T-helper 2 cell treated with Interferon-gamma antibody and Interleukin-4, amounts not matched to agents 5 μg/mL and 100 μg/mL, for 36 hours (primary cell): ENCODE measurements at regions not wholly inside any gene's neighbourhood (a gene's known extent, or its start where the extent isn't known, plus 50 kb on each side); places are given as distances from the start of the nearest gene placed in this dataset.

Source experiments
- DNase-seq: peaks from one replicate; pipeline ENCODE4 v3.0.0; 2021; ENCODE audit warnings: low spot score
- H3K27ac Mint-ChIP-seq: one replicate; pipeline ENCODE4 v1.8.0; 2021; ENCODE audit warnings: mild to moderate bottlenecking, mixed read lengths
- H3K27me3 Mint-ChIP-seq: one replicate; pipeline ENCODE4 v1.8.0; 2021; ENCODE audit warnings: low read depth, mixed read lengths
- H3K36me3 Mint-ChIP-seq: one replicate; pipeline ENCODE4 v1.8.0; 2021; ENCODE audit warnings: low read depth, mixed read lengths
- H3K4me1 Mint-ChIP-seq: one replicate; pipeline ENCODE4 v1.8.0; 2021; ENCODE audit warnings: low read depth, mixed read lengths
- H3K4me3 Mint-ChIP-seq: one replicate; pipeline ENCODE4 v1.8.0; 2022; ENCODE audit warnings: mild to moderate bottlenecking, moderate library complexity, mixed read lengths
- H3K9me3 Mint-ChIP-seq: one replicate; pipeline ENCODE4 v1.8.0; 2021; ENCODE audit warnings: mixed read lengths

DNA sequence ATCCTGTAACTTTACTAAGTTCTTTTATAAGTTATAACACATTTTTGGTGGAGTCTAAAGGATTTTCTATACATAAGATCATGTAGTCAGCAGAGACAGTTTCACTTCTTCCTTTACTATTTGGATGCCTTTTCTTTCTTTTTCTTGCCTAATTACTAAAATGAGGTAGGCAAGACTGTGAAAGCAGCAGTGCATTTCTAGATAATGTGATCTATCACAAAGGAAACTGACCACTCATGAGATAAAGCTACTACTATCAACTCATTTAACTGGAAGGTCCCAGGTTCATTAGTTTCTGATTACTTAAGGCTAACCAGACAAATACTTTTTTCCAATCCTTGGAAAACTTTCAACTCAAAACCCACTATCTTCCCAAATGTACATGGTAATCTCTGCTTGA lies 196.2 kb upstream of the E2F8 start:
- no peak overlapping the region for H3K4me3 Mint-ChIP-seq

DNA sequence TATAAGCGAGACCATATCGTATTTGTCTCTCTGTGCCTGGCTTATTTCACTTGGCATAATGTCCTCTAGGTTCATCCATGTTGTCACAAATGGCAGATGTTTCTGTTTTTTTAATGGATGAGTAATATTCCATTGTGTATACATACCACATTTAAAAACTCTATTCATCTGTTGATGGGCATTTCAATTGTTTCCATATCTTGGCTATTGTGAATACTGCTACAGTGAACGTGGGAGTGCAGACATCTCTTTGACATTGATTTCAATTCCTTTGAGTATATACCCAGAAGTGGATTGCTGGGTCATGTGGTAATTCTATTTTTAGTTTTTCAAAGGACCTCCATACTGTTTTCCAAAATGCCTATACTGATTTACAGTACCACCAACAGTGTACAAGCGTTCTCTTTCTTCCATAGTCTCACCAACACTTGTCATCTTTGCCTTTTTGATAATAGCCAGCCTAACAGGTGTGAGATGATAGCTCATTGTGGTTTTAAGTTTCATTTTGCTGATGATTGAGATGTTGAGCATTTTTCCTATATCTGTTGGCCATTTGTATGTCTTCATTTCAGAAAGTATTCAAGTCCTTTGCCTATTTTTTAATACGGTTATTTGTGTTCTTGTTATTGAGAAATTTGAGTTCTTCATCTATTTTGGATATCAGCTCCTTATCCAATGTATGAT lies 194.7 kb upstream of the E2F8 start:
- Mint-ChIP-seq H3K36me3 (no peaks in the 10 kb centered on the region), H3K4me1 (no peaks in the 10 kb centered on the region), H3K4me3 (no peak overlapping the region), H3K9me3 (no peaks in the 10 kb centered on the region), H3K27ac (no peak overlapping the region), H3K27me3 (peaks cover 29% of the 10 kb centered on the region)
- DNase-seq = no peak

More for the DNA sequence above, 196.2 kb upstream of the E2F8 start:
- peaks cover 32% of the 10 kb centered on the region for H3K27me3 Mint-ChIP-seq
- no peaks in the 10 kb centered on the region for H3K9me3 Mint-ChIP-seq
- H3K36me3 Mint-ChIP-seq = no peaks in the 10 kb centered on the region
- H3K27ac Mint-ChIP-seq = no peak overlapping the region
- no peak for DNase-seq
- peaks cover 1% of the 10 kb centered on the region for H3K4me1 Mint-ChIP-seq

DNA sequence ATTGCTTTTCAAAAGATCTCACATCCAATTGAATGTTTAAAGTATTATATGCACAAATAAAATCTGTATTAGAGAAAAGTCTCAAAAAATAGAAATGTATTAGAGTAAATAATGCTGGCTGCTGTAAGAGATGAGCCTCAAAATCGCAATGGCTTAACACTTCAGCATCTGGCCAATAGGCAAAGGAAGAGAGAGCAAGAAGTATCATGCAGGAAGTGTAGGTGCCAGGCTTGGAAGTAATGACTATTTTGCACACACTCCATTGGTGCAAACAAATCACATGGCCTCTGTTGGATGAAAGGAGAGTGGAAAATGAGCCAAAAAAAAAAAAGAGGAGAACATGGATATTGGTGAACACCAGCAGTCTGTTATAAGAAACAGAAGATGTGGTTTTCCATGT lies 193.0 kb upstream of the E2F8 start:
- no peak overlapping the region for H3K27ac Mint-ChIP-seq

GRCh38 chr11:19433367-19433766 lies 192.6 kb upstream of the E2F8 start:
- no peaks in the 10 kb centered on the region for H3K4me1 Mint-ChIP-seq
- no peak for DNase-seq
- H3K27ac Mint-ChIP-seq = no peak overlapping the region
- peaks cover 21% of the 10 kb centered on the region for H3K27me3 Mint-ChIP-seq
- H3K36me3 Mint-ChIP-seq = no peaks in the 10 kb centered on the region
- no peaks in the 10 kb centered on the region for H3K9me3 Mint-ChIP-seq
- no peak overlapping the region for H3K4me3 Mint-ChIP-seq

More for the DNA sequence above, 193.0 kb upstream of the E2F8 start:
- no peak overlapping the region for H3K4me3 Mint-ChIP-seq
- H3K27me3 Mint-ChIP-seq = peaks cover 24% of the 10 kb centered on the region
- H3K4me1 Mint-ChIP-seq = no peaks in the 10 kb centered on the region
- H3K9me3 Mint-ChIP-seq = no peaks in the 10 kb centered on the region
- no peaks in the 10 kb centered on the region for H3K36me3 Mint-ChIP-seq
- no peak for DNase-seq

DNA sequence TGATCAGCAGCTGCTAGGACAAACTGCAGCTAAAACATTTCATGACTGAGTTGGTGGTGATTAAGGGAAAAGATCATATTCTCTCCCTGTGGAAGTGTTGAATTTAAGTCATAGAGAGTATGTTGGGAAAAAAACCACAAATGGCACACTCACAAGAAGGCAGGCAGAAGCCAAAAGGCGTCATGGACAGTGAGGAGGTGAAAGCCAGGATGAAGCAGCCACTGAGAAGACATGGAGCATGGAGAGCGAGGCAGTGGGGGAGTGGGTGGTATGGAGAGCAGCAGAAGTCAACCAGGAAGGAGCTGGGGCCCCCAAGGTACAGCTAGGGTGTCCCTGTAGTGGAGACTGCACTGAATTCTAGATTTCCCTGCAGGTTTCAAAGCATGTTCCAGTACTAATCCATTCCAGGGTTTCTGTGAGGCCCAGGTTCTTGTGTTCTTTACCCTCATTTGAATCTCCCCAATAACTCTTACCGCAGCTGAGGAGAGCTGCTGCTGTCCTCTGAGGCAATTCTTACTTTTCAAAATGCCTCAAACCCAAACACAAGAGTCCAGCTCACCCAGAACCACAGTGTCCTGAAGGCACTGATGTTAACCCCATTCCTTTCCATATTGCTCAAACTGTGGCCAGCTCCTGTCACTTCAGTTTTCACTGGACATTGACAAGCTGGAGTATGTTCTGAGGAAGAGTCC lies 191.8 kb upstream of the E2F8 start:
- Mint-ChIP-seq H3K36me3 (no peaks in the 10 kb centered on the region), H3K9me3 (no peaks in the 10 kb centered on the region), H3K4me3 (no peak overlapping the region), H3K27me3 (peaks cover 18% of the 10 kb centered on the region), H3K27ac (no peak overlapping the region), H3K4me1 (no peaks in the 10 kb centered on the region)
- no peak for DNase-seq

DNA sequence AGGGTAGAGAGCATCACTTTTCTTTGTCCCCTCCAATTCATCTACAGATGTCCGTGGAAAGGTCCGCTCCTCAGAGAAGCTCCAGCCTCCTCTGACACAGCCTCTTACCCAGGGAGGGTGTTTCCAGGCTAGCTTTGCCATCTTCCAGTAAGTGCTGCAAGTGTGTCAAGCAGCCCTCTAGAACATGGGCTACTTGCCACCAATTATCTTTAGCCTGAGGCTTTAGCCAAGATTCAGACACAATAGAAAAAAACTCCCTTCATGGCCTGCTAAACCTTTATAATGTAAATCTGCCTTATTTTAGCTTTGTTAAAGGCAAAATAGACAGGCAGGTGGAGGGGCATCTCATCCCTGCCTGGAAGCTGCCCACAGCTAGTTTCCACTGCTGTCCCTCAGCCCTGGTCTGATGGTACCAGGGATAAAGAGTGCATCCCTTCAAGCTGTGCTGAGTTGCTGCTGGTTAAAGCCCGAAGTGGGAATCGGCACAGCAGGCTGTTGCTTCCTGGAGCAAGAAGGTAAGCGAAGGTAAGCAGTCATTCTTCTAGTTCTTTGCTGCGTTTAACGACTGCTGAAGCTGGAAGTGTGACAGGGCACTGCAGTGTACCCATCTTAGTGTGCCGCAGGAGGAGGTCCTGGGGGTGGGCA lies 190.1 kb upstream of the E2F8 start:
- DNase-seq = no peak
- Mint-ChIP-seq H3K36me3 (no peaks in the 10 kb centered on the region), H3K4me1 (no peaks in the 10 kb centered on the region)

DNA sequence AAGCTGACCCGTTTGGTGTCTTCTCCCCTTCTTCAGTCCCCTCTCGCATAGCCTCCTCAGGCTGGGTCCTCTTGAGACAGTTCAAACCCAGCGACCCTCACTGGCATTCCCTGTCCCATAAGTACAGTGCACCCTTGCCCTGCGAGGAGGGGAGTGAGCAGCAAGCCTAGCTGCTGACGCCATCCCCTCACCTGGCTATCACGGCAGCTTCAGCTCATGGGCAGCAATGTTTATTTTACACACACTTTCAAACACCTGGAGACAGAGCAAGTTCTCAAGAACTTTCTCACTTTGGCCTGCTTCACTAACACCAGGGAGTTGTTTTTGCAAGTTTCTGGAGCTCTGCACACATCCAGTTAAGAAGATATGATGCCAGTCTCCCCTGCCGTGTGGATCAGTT lies 189.6 kb upstream of the E2F8 start:
- Mint-ChIP-seq H3K27ac (no peak overlapping the region), H3K27me3 (peaks cover 13% of the 10 kb centered on the region), H3K9me3 (no peaks in the 10 kb centered on the region)

More for the DNA sequence above, 190.1 kb upstream of the E2F8 start:
- peaks cover 15% of the 10 kb centered on the region for H3K27me3 Mint-ChIP-seq
- H3K9me3 Mint-ChIP-seq = no peaks in the 10 kb centered on the region
- no peak overlapping the region for H3K4me3 Mint-ChIP-seq
- H3K27ac Mint-ChIP-seq = no peak overlapping the region

GRCh38 chr11:19429108-19429760 lies 188.5 kb upstream of the E2F8 start:
- no peaks in the 10 kb centered on the region for H3K4me1 Mint-ChIP-seq
- H3K4me3 Mint-ChIP-seq = no peak overlapping the region
- no peaks in the 10 kb centered on the region for H3K36me3 Mint-ChIP-seq
- DNase-seq = no peak
- no peak overlapping the region for H3K27ac Mint-ChIP-seq
- H3K27me3 Mint-ChIP-seq = peaks cover 13% of the 10 kb centered on the region
- no peaks in the 10 kb centered on the region for H3K9me3 Mint-ChIP-seq

More for the DNA sequence above, 189.6 kb upstream of the E2F8 start:
- H3K36me3 Mint-ChIP-seq = no peaks in the 10 kb centered on the region
- DNase-seq = no peak
- H3K4me3 Mint-ChIP-seq = no peak overlapping the region
- no peaks in the 10 kb centered on the region for H3K4me1 Mint-ChIP-seq

DNA sequence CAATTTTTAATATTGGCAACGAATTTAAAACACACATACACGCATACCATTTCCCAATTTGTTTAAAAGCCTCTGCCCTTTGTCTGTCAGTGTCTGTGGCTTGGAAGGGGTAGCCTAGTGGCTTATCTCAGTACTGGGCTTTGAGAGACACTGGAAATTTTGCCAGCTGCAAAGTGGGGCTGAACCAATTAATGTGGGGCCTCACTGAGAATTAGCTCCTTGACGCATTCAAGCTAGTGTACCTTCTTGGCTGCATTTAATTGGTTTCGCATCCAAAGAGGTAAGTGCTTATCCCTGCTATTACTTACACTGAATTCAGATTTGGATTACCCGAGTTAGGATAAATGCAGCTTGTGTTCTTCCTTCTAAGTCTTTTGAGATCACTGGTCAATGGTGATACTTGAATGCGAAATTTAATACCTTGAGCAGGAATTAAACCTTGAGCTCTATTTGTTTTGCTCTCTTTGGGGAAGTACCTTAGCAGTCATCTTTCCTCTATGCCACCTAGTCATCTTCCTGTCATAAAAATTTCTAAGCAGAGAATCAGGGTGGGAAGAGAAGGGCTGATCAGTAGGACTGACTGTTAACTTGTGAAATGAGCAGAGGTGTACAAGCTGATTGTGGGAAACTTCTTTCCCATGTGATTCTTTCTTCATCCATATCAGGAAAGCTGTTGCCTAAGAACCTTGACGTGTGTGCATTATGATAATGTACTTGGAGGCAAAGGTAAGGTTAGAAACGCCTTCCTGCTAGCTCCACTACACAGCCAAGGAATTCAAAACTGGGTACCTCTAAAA lies 187.7 kb upstream of the E2F8 start:
- Mint-ChIP-seq H3K4me1 (no peaks in the 10 kb centered on the region), H3K36me3 (no peaks in the 10 kb centered on the region), H3K27me3 (peaks cover 13% of the 10 kb centered on the region), H3K4me3 (no peak overlapping the region), H3K9me3 (no peaks in the 10 kb centered on the region), H3K27ac (no peak overlapping the region)
- no peak for DNase-seq

DNA sequence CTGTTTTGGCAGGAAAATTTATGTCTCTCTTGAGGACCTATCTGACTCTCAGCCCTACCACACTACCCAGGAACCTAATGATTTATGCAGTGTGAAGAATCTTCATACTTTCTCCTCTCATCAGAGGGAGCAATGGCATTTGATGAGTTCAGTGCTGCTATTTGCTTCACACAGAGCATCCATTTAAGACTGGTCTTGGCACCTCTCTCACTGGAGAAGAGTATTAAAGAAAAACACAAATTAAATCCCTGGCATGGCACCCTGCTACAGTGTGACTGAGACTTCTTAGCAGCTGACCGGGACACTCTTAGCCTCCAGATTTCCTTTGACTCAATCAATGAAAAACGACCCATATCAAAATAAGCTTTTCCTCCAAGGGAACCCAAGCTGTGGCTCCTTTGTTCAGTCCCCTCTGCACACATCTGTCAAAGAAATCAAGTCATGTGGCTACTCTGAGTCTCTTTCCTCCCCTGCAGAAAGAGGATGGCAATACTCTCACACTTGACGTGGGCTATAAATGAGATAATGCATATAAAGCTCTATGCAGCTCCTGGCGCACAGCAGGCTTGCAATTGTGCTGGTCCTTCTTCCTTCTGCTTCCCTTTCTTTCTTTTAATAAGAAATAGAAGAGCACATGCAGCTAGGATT lies 186.1 kb upstream of the E2F8 start:
- no peak for DNase-seq
- H3K4me1 Mint-ChIP-seq = no peaks in the 10 kb centered on the region
- peaks cover 10% of the 10 kb centered on the region for H3K27me3 Mint-ChIP-seq
- H3K27ac Mint-ChIP-seq = no peak overlapping the region
- H3K4me3 Mint-ChIP-seq = no peak overlapping the region
- H3K36me3 Mint-ChIP-seq = no peaks in the 10 kb centered on the region
- H3K9me3 Mint-ChIP-seq = no peaks in the 10 kb centered on the region

GRCh38 chr11:19426011-19426755 lies 185.4 kb upstream of the E2F8 start:
- H3K36me3 Mint-ChIP-seq = no peaks in the 10 kb centered on the region
- DNase-seq = no peak
- no peak overlapping the region for H3K4me3 Mint-ChIP-seq
- no peaks in the 10 kb centered on the region for H3K9me3 Mint-ChIP-seq
- peaks cover 6% of the 10 kb centered on the region for H3K27me3 Mint-ChIP-seq
- H3K4me1 Mint-ChIP-seq = no peaks in the 10 kb centered on the region
- H3K27ac Mint-ChIP-seq = no peak overlapping the region

DNA sequence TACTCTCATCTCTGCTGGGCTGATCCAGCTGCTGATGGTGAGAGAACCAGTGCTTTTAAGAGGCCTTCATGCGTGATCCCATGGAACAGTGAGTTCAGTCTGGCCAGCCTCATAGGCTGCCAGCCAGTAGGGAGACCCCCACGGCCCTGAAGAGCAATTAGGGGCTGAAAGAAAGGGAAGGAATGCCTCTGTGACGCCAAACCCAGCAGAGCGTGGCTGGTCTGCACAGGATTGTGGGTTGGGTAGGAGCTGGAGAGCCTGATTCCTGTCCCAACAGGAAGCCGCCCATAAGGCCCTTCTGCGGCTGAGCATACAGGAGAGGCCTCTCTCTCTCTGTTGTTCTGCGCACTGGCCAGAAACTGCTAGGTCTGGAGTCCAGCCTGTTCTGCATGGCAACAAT lies 181.5 kb upstream of the E2F8 start:
- no peaks in the 10 kb centered on the region for H3K4me1 Mint-ChIP-seq
- no peak overlapping the region for H3K27ac Mint-ChIP-seq
- peaks cover 3% of the 10 kb centered on the region for H3K27me3 Mint-ChIP-seq
- H3K36me3 Mint-ChIP-seq = no peaks in the 10 kb centered on the region
- H3K4me3 Mint-ChIP-seq = no peak overlapping the region
- no peak for DNase-seq
- H3K9me3 Mint-ChIP-seq = no peaks in the 10 kb centered on the region
